SK-N-SH treated with all-trans-retinoic acid at 6 μM for 48 hours (cell line): ENCODE measurements at regions not wholly inside any gene's neighbourhood (a gene's known extent, or its start where the extent isn't known, plus 50 kb on each side); places are given as distances from the start of the nearest gene placed in this dataset.

ENCODE experiments used
- ATAC-seq: fragments of 200-7000 bp; cut with Tn5 transposase; 3 replicates; pipeline ENCODE4 v1.9.1; 2020; ENCODE audit warnings: mild to moderate bottlenecking, moderate library complexity
- ARNTL ChIP-seq: fragments of 450-650 bp; formaldehyde crosslinking; IDR thresholded peaks from 2 replicates; pipeline ENCODE4 v1.5.0; 2020; ENCODE audit warnings: low read depth, mild to moderate bottlenecking, moderate library complexity, borderline replicate concordance
- BACH2 ChIP-seq: fragments of 250-450 bp; sonication (Bioruptor Pico); IDR thresholded peaks from 2 replicates; pipeline ENCODE4 v1.9.0; 2021; ENCODE audit warnings: mild to moderate bottlenecking, borderline replicate concordance
- CSDC2 ChIP-seq: fragments of 250-450 bp; sonication (Bioruptor Pico); IDR thresholded peaks from 2 replicates; pipeline ENCODE4 v1.5.0; 2020; ENCODE audit warnings: mild to moderate bottlenecking, moderate library complexity
- ESRRG ChIP-seq: fragments of 250-450 bp; sonication (Bioruptor Pico); IDR thresholded peaks from 2 replicates; pipeline ENCODE4 v1.6.1; 2021; ENCODE audit warnings: mild to moderate bottlenecking
- GLIS3 ChIP-seq: fragments of 250-450 bp; sonication (Bioruptor Pico); IDR thresholded peaks from 2 replicates; pipeline ENCODE4 v1.5.0; 2020; ENCODE audit warnings: mild to moderate bottlenecking, moderate library complexity
- ISL1 ChIP-seq: fragments of 250-450 bp; sonication (Bioruptor Pico); IDR thresholded peaks from 2 replicates; pipeline ENCODE4 v2.1.2; 2022; ENCODE audit warnings: mild to moderate bottlenecking, moderate library complexity
- PPARA ChIP-seq: fragments of 250-450 bp; sonication (Bioruptor Pico); IDR thresholded peaks from 2 replicates; pipeline ENCODE4 v1.5.0; 2020; ENCODE audit warnings: mild to moderate bottlenecking, borderline replicate concordance
- RARB ChIP-seq: fragments of 250-450 bp; sonication (Bioruptor Pico); IDR thresholded peaks from 2 replicates; pipeline ENCODE4 v1.8.0; 2021; ENCODE audit warnings: mild to moderate bottlenecking, moderate library complexity
- SNAI2 ChIP-seq: fragments of 250-450 bp; sonication (Bioruptor Pico); IDR thresholded peaks from 2 replicates; pipeline ENCODE4 v1.5.0; 2020; ENCODE audit warnings: mild to moderate bottlenecking, moderate library complexity
- TCF4 ChIP-seq: fragments of 250-450 bp; sonication (Bioruptor Pico); IDR thresholded peaks from 2 replicates; pipeline ENCODE4 v1.8.0; 2021; ENCODE audit warnings: mild to moderate bottlenecking, moderate library complexity, borderline replicate concordance
- TOX ChIP-seq: fragments of 250-450 bp; sonication (Bioruptor Pico); IDR thresholded peaks from 2 replicates; pipeline ENCODE4 v1.8.0; 2021; ENCODE audit warnings: mild to moderate bottlenecking, moderate library complexity, borderline replicate concordance
- ZFP3 ChIP-seq: fragments of 250-450 bp; sonication (Bioruptor Pico); IDR thresholded peaks from 2 replicates; pipeline ENCODE4 v1.5.0; 2020; ENCODE audit warnings: mild to moderate bottlenecking, moderate library complexity
- ZFP30 ChIP-seq: fragments of 450-650 bp; formaldehyde crosslinking; IDR thresholded peaks from 2 replicates; pipeline ENCODE4 v1.5.0; 2022; ENCODE audit warnings: mild to moderate bottlenecking, moderate library complexity
- ZNF565 ChIP-seq: fragments of 450-650 bp; formaldehyde crosslinking; conservative IDR thresholded peaks from 2 replicates; pipeline ENCODE4 v1.5.0; 2020; ENCODE audit warnings: low read depth, mild to moderate bottlenecking, moderate library complexity
- ZNF8 ChIP-seq: fragments of 450-650 bp; formaldehyde crosslinking; IDR thresholded peaks from 2 replicates; pipeline ENCODE4 v1.5.0; 2020; ENCODE audit warnings: mild to moderate bottlenecking, moderate library complexity
- TF ChIP-seq, protein P1 (sequence below): fragments of 250-450 bp; sonication (Bioruptor Pico); IDR thresholded peaks from 2 replicates; pipeline ENCODE4 v1.5.1; 2020; ENCODE audit warnings: low read depth, mild to moderate bottlenecking, moderate library complexity
- TF ChIP-seq, protein P2 (sequence below): fragments of 250-450 bp; sonication (Bioruptor Pico); IDR thresholded peaks from 2 replicates; pipeline ENCODE4 v1.5.0; 2020; ENCODE audit warnings: mild to moderate bottlenecking, moderate library complexity
- TF ChIP-seq, protein P3 (sequence below): fragments of 250-450 bp; sonication (Bioruptor Pico); IDR thresholded peaks from 2 replicates; pipeline ENCODE4 v1.8.0; 2020; ENCODE audit warnings: mild to moderate bottlenecking, moderate library complexity, borderline replicate concordance
- TF ChIP-seq, protein P4 (sequence below): fragments of 250-450 bp; sonication (Bioruptor Pico); IDR thresholded peaks from 2 replicates; pipeline ENCODE4 v1.8.0; 2021; ENCODE audit warnings: low read depth, mild to moderate bottlenecking, moderate library complexity, borderline replicate concordance

DNA sequence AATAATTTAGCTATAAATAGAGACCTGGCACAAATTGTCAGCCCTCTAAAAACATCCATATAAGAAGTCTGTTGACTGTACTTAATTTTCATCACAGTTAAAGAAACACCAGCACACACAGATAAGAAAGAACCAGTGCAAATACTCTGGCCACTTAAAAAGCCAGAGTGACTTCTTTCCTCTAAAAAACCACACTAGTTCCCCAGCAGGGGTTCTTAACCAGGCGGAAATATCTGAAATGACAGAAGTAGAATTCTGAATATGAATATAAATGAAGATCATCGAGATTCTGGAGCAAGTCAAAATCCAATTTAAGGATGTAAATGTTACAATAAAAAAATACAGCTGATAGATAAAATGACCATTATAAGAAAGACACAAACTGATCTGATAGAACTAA, 870.6 kb upstream of the ADGRL4 start:
- no peak for TF ChIP-seq ZNF8 (CRISPR knock-in tag)
- TF ChIP-seq BACH2 (CRISPR knock-in tag) = no peak
- no peak for TF ChIP-seq ZFP3 (CRISPR knock-in tag)
- TF ChIP-seq ARNTL = no peak
- TF ChIP-seq ZNF565 (CRISPR knock-in tag) = no peak
- no peak for TF ChIP-seq TOX (CRISPR knock-in tag)
- TF ChIP-seq, protein P1, sequence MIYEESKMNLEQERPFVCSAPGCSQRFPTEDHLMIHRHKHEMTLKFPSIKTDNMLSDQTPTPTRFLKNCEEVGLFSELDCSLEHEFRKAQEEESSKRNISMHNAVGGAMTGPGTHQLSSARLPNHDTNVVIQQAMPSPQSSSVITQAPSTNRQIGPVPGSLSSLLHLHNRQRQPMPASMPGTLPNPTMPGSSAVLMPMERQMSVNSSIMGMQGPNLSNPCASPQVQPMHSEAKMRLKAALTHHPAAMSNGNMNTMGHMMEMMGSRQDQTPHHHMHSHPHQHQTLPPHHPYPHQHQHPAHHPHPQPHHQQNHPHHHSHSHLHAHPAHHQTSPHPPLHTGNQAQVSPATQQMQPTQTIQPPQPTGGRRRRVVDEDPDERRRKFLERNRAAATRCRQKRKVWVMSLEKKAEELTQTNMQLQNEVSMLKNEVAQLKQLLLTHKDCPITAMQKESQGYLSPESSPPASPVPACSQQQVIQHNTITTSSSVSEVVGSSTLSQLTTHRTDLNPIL (CRISPR knock-in tag) = no peak
- ATAC-seq = no peak

DNA sequence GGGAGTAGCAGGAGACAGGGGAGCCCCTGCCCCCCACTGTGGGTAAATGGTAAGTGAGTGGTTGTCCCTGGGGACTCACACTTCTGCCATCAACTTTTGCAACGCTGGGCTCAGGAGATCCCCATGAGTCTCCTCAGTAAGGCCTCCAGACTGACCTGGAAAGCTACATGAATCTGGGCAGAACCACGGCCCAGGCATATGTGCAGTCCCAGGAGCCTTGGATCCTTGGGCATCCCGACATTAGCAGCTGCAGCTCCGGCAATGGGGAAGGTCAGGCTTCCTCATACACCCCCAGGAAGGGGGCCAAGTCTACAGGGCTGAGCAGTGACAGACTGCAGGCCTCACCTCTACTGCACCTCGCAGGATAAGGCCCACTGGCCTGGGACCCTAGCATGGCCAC, 868.7 kb upstream of the ADGRL4 start:
- ATAC-seq = no peak
- TF ChIP-seq PPARA (CRISPR knock-in tag) = no peak
- TF ChIP-seq ZFP30 (CRISPR knock-in tag) = no peak
- TF ChIP-seq SNAI2 (CRISPR knock-in tag) = no peak
- no peak for TF ChIP-seq TCF4 (CRISPR knock-in tag)
- TF ChIP-seq, protein P2, sequence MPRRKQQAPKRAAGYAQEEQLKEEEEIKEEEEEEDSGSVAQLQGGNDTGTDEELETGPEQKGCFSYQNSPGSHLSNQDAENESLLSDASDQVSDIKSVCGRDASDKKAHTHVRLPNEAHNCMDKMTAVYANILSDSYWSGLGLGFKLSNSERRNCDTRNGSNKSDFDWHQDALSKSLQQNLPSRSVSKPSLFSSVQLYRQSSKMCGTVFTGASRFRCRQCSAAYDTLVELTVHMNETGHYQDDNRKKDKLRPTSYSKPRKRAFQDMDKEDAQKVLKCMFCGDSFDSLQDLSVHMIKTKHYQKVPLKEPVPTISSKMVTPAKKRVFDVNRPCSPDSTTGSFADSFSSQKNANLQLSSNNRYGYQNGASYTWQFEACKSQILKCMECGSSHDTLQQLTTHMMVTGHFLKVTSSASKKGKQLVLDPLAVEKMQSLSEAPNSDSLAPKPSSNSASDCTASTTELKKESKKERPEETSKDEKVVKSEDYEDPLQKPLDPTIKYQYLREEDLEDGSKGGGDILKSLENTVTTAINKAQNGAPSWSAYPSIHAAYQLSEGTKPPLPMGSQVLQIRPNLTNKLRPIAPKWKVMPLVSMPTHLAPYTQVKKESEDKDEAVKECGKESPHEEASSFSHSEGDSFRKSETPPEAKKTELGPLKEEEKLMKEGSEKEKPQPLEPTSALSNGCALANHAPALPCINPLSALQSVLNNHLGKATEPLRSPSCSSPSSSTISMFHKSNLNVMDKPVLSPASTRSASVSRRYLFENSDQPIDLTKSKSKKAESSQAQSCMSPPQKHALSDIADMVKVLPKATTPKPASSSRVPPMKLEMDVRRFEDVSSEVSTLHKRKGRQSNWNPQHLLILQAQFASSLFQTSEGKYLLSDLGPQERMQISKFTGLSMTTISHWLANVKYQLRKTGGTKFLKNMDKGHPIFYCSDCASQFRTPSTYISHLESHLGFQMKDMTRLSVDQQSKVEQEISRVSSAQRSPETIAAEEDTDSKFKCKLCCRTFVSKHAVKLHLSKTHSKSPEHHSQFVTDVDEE (CRISPR knock-in tag) = no peak
- TF ChIP-seq RARB (CRISPR knock-in tag) = no peak
- TF ChIP-seq ISL1 = no peak
- TF ChIP-seq ESRRG (CRISPR knock-in tag) = no peak
- TF ChIP-seq, protein P3, sequence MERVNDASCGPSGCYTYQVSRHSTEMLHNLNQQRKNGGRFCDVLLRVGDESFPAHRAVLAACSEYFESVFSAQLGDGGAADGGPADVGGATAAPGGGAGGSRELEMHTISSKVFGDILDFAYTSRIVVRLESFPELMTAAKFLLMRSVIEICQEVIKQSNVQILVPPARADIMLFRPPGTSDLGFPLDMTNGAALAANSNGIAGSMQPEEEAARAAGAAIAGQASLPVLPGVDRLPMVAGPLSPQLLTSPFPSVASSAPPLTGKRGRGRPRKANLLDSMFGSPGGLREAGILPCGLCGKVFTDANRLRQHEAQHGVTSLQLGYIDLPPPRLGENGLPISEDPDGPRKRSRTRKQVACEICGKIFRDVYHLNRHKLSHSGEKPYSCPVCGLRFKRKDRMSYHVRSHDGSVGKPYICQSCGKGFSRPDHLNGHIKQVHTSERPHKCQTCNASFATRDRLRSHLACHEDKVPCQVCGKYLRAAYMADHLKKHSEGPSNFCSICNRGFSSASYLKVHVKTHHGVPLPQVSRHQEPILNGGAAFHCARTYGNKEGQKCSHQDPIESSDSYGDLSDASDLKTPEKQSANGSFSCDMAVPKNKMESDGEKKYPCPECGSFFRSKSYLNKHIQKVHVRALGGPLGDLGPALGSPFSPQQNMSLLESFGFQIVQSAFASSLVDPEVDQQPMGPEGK (CRISPR knock-in tag) = no peak

DNA sequence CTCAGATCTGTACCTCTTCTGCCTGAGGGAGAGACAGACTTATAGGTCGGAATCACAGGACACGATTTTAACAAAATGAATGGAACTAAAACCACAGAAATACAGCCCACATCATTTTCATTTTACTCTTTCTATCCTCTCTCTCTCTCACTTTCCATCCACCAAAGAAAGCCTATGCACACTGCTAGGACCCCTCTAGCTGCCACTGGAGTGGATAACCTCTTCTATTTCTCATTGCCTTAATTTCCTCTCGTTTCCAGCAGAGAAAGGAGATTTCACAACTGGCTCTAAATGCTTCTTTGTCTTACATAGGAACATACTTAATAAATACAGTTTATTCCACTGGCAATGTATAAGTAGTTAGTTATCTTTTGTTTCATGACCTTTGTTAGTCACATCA, 867.8 kb upstream of the ADGRL4 start:
- no peak for ATAC-seq
- TF ChIP-seq, protein P2 (CRISPR knock-in tag) = no peak
- TF ChIP-seq CSDC2 (CRISPR knock-in tag) (no peak), GLIS3 (CRISPR knock-in tag) (no peak), RARB (CRISPR knock-in tag) (no peak), SNAI2 (CRISPR knock-in tag) (no peak), ZNF565 (CRISPR knock-in tag) (no peak), ARNTL (no peak), ZFP30 (CRISPR knock-in tag) (no peak), ESRRG (CRISPR knock-in tag) (no peak), ISL1 (no peak)
- TF ChIP-seq, protein P1 (CRISPR knock-in tag) = no peak
- TF ChIP-seq, protein P4, sequence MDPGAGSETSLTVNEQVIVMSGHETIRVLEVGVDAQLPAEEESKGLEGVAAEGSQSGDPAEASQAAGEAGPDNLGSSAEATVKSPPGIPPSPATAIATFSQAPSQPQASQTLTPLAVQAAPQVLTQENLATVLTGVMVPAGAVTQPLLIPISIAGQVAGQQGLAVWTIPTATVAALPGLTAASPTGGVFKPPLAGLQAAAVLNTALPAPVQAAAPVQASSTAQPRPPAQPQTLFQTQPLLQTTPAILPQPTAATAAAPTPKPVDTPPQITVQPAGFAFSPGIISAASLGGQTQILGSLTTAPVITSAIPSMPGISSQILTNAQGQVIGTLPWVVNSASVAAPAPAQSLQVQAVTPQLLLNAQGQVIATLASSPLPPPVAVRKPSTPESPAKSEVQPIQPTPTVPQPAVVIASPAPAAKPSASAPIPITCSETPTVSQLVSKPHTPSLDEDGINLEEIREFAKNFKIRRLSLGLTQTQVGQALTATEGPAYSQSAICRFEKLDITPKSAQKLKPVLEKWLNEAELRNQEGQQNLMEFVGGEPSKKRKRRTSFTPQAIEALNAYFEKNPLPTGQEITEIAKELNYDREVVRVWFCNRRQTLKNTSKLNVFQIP (CRISPR knock-in tag) = no peak
